Erythroblast (primary cell): ENCODE measurements at regions not wholly inside any gene's neighbourhood (a gene's known extent, or its start where the extent isn't known, plus 50 kb on each side); places are given as distances from the start of the nearest gene placed in this dataset.

Experiments
- GATA1 ChIP-seq: IDR thresholded peaks from 2 replicates; pipeline ENCODE4 v1.6.1; 2011; ENCODE audit warnings: low read depth, mild to moderate bottlenecking, control low read depth, low read length, moderate library complexity
- POLR2A ChIP-seq: IDR thresholded peaks from 2 replicates; pipeline ENCODE4 v1.6.1; 2011; ENCODE audit warnings: mild to moderate bottlenecking, low read length

- no peak for TF ChIP-seq POLR2A
- TF ChIP-seq GATA1: no peak
Measured at GRCh38 chr3:160130950-160131349, 94.3 kb upstream of the C3orf80 start.
